ENCODE measurements at regions not wholly inside any gene's neighbourhood (a gene's known extent, or its start where the extent isn't known, plus 50 kb on each side); places are given as distances from the start of the nearest gene placed in this dataset.

GRCh38 chr12:108043750-108044533 lies 85.1 kb upstream of the WSCD2 start:
- Histone ChIP-seq H3K4me3 (ENCODE audit: low read depth, low read length) (no peak overlapping the region), H3K9me3 (ENCODE audit: control insufficient read depth, insufficient read depth, low read length) (no peaks in the 10 kb centered on the region), H3K27me3 (ENCODE audit: control insufficient read depth, insufficient read depth, low read length) (no peaks in the 10 kb centered on the region), H3K27ac (ENCODE audit: low read depth, low read length) (no peak overlapping the region)
- no peak for DNase-seq (ENCODE audit: low read depth, low spot score)
- no peak for TF ChIP-seq CTCF (IDR thresholded peaks at IDR 0.05; ENCODE audit: low read depth, low read length)
- CTCF ChIA-PET, result no interaction called here
- POLR2A ChIA-PET, result no interaction called here

GRCh38 chr12:108046135-108046534 lies 83.0 kb upstream of the WSCD2 start:
- Histone ChIP-seq H3K27me3 (ENCODE audit: control insufficient read depth, insufficient read depth, low read length) (no peaks in the 10 kb centered on the region), H3K4me3 (ENCODE audit: low read depth, low read length) (no peak overlapping the region), H3K27ac (ENCODE audit: low read depth, low read length) (no peak overlapping the region), H3K9me3 (ENCODE audit: control insufficient read depth, insufficient read depth, low read length) (no peaks in the 10 kb centered on the region)
- ChIA-PET CTCF (no interaction called here), POLR2A (no interaction called here)
- TF ChIP-seq CTCF (IDR thresholded peaks at IDR 0.05; ENCODE audit: low read depth, low read length), result no peak
- no peak for DNase-seq (ENCODE audit: low read depth, low spot score)

- no peak for DNase-seq (ENCODE audit: low read depth, low spot score)
- CTCF ChIA-PET, result no interaction called here
- TF ChIP-seq CTCF (IDR thresholded peaks at IDR 0.05; ENCODE audit: low read depth, low read length), result no peak
- POLR2A ChIA-PET, result no interaction called here
- H3K27me3 ChIP-seq (ENCODE audit: control insufficient read depth, insufficient read depth, low read length), result no peaks in the 10 kb centered on the region
- no peak overlapping the region for H3K4me3 ChIP-seq (ENCODE audit: low read depth, low read length)
- H3K9me3 ChIP-seq (ENCODE audit: control insufficient read depth, insufficient read depth, low read length), result no peaks in the 10 kb centered on the region
- H3K27ac ChIP-seq (ENCODE audit: low read depth, low read length), result no peak overlapping the region
These were observed 82.4 kb upstream of the WSCD2 start for GRCh38 chr12:108046650-108047049.

GRCh38 chr12:108047071-108047550 lies 82.0 kb upstream of the WSCD2 start:
- no peak for TF ChIP-seq CTCF (IDR thresholded peaks at IDR 0.05; ENCODE audit: low read depth, low read length)
- no peak for DNase-seq (ENCODE audit: low read depth, low spot score)
- Histone ChIP-seq H3K9me3 (ENCODE audit: control insufficient read depth, insufficient read depth, low read length) (no peaks in the 10 kb centered on the region), H3K27ac (ENCODE audit: low read depth, low read length) (no peak overlapping the region), H3K27me3 (ENCODE audit: control insufficient read depth, insufficient read depth, low read length) (no peaks in the 10 kb centered on the region), H3K4me3 (ENCODE audit: low read depth, low read length) (no peak overlapping the region)
- POLR2A ChIA-PET, result no interaction called here
- CTCF ChIA-PET, result no interaction called here

GRCh38 chr12:108048686-108049085 lies 80.4 kb upstream of the WSCD2 start:
- no peak overlapping the region for H3K27ac ChIP-seq (ENCODE audit: low read depth, low read length)
- POLR2A ChIA-PET, result no interaction called here
- H3K4me3 ChIP-seq (ENCODE audit: low read depth, low read length), result no peak overlapping the region
- TF ChIP-seq CTCF (IDR thresholded peaks at IDR 0.05; ENCODE audit: low read depth, low read length), result no peak
- CTCF ChIA-PET, result no interaction called here
- no peaks in the 10 kb centered on the region for H3K9me3 ChIP-seq (ENCODE audit: control insufficient read depth, insufficient read depth, low read length)
- no peak for DNase-seq (ENCODE audit: low read depth, low spot score)
- no peaks in the 10 kb centered on the region for H3K27me3 ChIP-seq (ENCODE audit: control insufficient read depth, insufficient read depth, low read length)

Data from AG04450 (cell line).